ENCODE measurements at regions not wholly inside any gene's neighbourhood (a gene's known extent, or its start where the extent isn't known, plus 50 kb on each side); places are given as distances from the start of the nearest gene placed in this dataset.
A peak's percentile ranks its signal among the peaks of the same experiment; 100 is the strongest.

- Histone ChIP-seq H3K56ac (ENCODE audit: insufficient read length, low read depth, low read length) (no peak overlapping the region), H3K4ac (ENCODE audit: low read depth, low read length) (no peak overlapping the region), H3T11ph (ENCODE audit: low read length) (no peak overlapping the region), H3K18ac (ENCODE audit: insufficient read length, low read depth, low read length) (no peak overlapping the region), H4K8ac (replicated peaks; ENCODE audit: insufficient read length, low read depth, low read length) (no peak overlapping the region), H2BK5ac (ENCODE audit: insufficient read length, low read length) (no peak overlapping the region), H3K27ac (ENCODE audit: insufficient read length, low read depth, low read length) (no peak overlapping the region), H4K91ac (ENCODE audit: insufficient read length, low read depth, low read length) (no peak overlapping the region), H2BK120ac (ENCODE audit: low read depth, low read length, poor library complexity, severe bottlenecking) (no peak overlapping the region), H3K27me3 (ENCODE audit: insufficient read depth, low read length) (no peaks in the 10 kb centered on the region), H2AK5ac (ENCODE audit: insufficient read length, low read length) (no peak overlapping the region), H4K20me1 (ENCODE audit: control insufficient read depth, insufficient read depth, insufficient read length) (no peaks in the 10 kb centered on the region), H3K4me1 (ENCODE audit: insufficient read depth, low read length) (0 out of 2 replicates have a peak, but pooled peaks cover 2% of the 10 kb centered on the region), H4K5ac (ENCODE audit: insufficient read length, low read depth, low read length) (no peak overlapping the region), H3K14ac (ENCODE audit: insufficient read depth, low read length) (no peak overlapping the region), H3K79me2 (ENCODE audit: insufficient read depth, low read length) (no peaks in the 10 kb centered on the region), H2AFZ (ENCODE audit: low read length) (peak overlapping the region; percentile 18), H3K23me2 (ENCODE audit: insufficient read length, low read depth, low read length, poor library complexity, severe bottlenecking) (no peaks in the 10 kb centered on the region), H3K9ac (ENCODE audit: extremely low read depth, insufficient read length, low read length) (no peak overlapping the region), H3K9me3 (ENCODE audit: control insufficient read depth, low read depth, low read length) (no peaks in the 10 kb centered on the region), H2BK12ac (ENCODE audit: insufficient read length, low read depth, low read length) (no peak overlapping the region), H3K23ac (ENCODE audit: insufficient read length, low read depth, low read length) (no peak overlapping the region), H2BK20ac (ENCODE audit: low read depth, low read length, poor library complexity, severe bottlenecking) (no peak overlapping the region), H3K79me1 (ENCODE audit: insufficient read depth, low read depth, low read length, poor library complexity, severe bottlenecking) (no peaks in the 10 kb centered on the region), H2BK15ac (ENCODE audit: low read depth, low read length) (no peak overlapping the region), H3K4me2 (ENCODE audit: insufficient read depth, insufficient read length, low read length) (no peak overlapping the region)
- Mint-ChIP-seq H3K9me3 (no peaks in the 10 kb centered on the region), H3K27ac (peak overlapping the region in 1 of 3 experiments; percentile 66; a peak in 2 of 7 replicates), H3K36me3 (ENCODE audit: insufficient read depth in 1 of 3, low read depth in 3 of 3) (no peaks in the 10 kb centered on the region), H3K27me3 (ENCODE audit: low read depth) (no peaks in the 10 kb centered on the region), H3K4me3 (no peak overlapping the region), H3K4me1 (peaks cover 9 to 16% of the 10 kb centered on the region in 2 experiments)
- 100% methylated on average over 1 of the region's 4 CpGs for WGBS (ENCODE audit: extremely low coverage, insufficient read length, low lambda C conversion rate)
- no peak for DNase-seq
- TF ChIP-seq CTCF (conservative IDR thresholded peaks at IDR 0.05): peak; percentile 18; the same call in 1 of the 3 replicates
Observed at GRCh38 chr18:27483276-27483675, 298.2 kb upstream of the CHST9 start.
